ENCODE measurements at regions not wholly inside any gene's neighbourhood (a gene's known extent, or its start where the extent isn't known, plus 50 kb on each side); places are given as distances from the start of the nearest gene placed in this dataset.
"Not testable (repeated sequence)": the region's sequence is repeated elsewhere in the genome, so short reads cannot be mapped to it uniquely, and the experiment has no call there.

DNA sequence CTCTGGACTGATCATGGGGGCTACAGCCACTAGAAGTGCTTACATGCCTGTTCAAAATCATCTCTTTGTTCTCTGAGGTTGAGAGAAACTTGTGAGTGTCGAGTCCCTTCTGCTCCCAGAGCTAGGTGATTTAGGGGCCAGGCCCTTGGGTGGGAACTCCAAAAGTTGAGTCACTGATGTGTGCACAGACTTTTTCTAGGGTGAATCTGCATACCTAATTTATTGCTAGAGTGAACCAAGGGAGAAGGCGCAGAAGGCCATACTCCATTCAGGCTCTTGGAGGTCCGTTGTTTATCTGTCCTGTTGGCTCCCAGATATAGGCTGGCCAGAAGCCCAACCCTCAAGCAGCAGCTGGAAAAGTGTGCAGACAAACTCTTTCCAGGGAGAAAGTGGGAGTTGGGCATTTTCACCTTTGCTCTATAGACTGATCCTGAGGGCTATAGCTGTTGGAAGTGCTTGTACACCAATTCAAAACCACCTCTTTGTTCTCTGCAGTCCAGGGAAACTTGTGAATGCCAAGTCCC, 80.8 kb upstream of the ARX start:
- no peak overlapping the region for H3K4me3 ChIP-seq (ENCODE audit: low read depth, low read length)
- TF ChIP-seq, protein P1, sequence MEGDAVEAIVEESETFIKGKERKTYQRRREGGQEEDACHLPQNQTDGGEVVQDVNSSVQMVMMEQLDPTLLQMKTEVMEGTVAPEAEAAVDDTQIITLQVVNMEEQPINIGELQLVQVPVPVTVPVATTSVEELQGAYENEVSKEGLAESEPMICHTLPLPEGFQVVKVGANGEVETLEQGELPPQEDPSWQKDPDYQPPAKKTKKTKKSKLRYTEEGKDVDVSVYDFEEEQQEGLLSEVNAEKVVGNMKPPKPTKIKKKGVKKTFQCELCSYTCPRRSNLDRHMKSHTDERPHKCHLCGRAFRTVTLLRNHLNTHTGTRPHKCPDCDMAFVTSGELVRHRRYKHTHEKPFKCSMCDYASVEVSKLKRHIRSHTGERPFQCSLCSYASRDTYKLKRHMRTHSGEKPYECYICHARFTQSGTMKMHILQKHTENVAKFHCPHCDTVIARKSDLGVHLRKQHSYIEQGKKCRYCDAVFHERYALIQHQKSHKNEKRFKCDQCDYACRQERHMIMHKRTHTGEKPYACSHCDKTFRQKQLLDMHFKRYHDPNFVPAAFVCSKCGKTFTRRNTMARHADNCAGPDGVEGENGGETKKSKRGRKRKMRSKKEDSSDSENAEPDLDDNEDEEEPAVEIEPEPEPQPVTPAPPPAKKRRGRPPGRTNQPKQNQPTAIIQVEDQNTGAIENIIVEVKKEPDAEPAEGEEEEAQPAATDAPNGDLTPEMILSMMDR (IDR thresholded peaks at IDR 0.05; ENCODE audit: low read depth, low read length, missing control alignments), result no peak
- DNase-seq (ENCODE audit: low read depth), result no peak

DNA sequence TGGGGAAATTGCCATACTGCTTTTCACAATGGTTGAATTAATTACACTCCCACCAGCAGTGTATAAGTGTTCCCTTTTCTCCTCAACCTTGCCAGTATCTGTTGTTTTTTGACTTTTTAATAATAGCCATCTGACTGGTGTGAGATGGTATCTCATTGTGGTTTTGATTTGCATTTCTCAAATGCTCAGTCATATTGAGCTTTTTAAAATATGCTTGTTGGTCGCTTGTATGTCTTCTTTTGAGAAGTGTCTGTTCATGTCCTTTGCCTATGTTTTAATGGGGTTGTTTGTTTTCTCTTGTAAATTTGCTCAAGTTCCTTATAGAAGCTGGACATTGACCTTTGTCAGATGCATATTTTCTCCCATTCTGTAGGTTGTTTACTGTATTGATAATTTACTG, 75.4 kb upstream of the ARX start:
- not testable (repeated sequence) for H3K4me3 ChIP-seq (ENCODE audit: low read depth, low read length); DNase-seq (ENCODE audit: low read depth)

DNA sequence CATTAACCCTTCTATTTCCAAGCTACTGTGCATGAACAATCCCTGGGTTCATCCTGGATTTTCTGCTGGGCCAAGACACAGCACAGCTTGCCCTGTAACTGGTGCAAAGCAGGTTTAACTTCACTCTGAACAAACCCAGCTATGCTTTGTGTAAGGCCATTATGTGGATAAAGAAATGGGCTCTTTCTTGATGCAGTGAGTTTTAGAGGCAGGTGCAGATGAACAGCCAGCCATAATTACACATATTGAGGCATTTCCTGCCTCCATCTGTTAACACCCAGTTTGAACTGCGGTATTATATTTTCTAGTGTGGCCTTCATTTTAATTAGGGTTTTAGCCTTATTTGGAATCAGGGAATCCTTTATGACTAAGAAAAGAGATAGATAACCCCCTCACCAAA, 68.7 kb upstream of the ARX start:
- no peak overlapping the region for H3K4me3 ChIP-seq (ENCODE audit: low read depth, low read length)
- no peak for DNase-seq (ENCODE audit: low read depth)
- TF ChIP-seq, protein P1 (IDR thresholded peaks at IDR 0.05; ENCODE audit: low read depth, low read length, missing control alignments), result no peak

DNA sequence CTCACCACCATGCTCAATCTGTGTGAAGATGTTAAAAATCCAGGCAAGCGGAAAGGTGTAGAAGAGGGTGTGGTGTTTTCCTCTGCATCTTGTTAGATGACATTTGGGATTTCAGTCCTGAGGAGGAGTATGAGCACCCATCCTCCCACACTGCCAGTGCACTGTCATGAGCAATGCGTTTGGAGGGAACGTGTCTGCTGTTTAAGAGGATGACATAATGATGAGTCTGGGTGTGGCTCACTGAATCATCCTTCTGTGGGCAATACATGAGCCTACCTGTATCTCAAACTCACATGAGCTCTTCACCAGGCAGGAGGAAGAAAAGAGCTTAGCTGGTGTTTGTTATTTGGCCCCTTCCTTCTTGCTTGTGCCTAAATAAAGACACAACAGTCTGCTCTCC, 67.9 kb upstream of the ARX start:
- TF ChIP-seq, protein P1 (IDR thresholded peaks at IDR 0.05; ENCODE audit: low read depth, low read length, missing control alignments), result no peak
- H3K4me3 ChIP-seq (ENCODE audit: low read depth, low read length), result no peak overlapping the region
- DNase-seq (ENCODE audit: low read depth), result no peak

DNA sequence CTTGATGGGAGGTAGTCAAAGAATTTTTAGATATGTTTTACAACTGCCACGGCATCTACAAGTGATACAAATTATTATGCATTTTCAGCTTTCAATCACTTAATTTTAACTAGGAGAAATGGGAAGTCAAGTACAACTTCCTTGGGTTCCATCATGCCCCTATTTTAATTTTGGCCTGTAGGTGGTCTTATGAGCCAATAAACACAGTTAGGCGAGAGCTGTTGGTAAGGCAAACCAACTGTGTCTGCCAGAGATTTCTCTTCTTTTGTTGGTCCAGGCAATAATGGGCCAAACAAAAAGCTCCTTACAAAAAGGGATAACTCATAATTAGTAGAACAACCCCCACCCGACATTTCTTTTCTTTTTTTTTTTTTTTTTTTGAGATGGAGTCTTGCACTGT, 63.3 kb upstream of the ARX start:
- H3K4me3 ChIP-seq (ENCODE audit: low read depth, low read length), result no peak overlapping the region
- no peak for DNase-seq (ENCODE audit: low read depth)
- TF ChIP-seq, protein P1 (IDR thresholded peaks at IDR 0.05; ENCODE audit: low read depth, low read length, missing control alignments), result no peak

DNA sequence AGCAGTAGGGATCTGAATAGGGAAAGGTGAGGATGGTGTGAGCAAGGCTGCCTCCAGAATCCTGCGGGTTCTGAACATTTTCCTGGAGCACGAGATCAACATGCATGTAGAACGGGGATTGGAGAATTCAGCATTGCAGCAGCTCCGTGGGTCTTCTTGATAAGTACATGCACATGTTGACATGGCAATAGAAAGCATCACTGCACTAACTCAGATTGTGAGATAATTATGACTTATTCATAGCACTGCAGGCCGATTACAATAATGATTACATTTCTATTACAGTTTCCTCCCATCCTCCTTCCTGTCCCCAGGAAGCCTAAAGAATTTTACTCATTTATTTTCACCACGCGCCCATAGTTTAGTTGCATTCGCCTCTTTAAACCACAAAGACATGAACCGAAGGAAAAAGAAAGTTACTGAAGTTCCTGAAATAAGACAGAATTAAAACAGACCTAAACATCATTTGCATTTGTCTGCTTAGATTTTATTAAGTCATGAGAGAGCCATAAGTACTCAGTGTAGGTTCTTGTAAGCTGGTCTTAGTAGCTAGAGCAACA, 61.3 kb upstream of the ARX start:
- TF ChIP-seq, protein P1 (IDR thresholded peaks at IDR 0.05; ENCODE audit: low read depth, low read length, missing control alignments), result no peak
- no peak overlapping the region for H3K4me3 ChIP-seq (ENCODE audit: low read depth, low read length)
- no peak for DNase-seq (ENCODE audit: low read depth)

DNA sequence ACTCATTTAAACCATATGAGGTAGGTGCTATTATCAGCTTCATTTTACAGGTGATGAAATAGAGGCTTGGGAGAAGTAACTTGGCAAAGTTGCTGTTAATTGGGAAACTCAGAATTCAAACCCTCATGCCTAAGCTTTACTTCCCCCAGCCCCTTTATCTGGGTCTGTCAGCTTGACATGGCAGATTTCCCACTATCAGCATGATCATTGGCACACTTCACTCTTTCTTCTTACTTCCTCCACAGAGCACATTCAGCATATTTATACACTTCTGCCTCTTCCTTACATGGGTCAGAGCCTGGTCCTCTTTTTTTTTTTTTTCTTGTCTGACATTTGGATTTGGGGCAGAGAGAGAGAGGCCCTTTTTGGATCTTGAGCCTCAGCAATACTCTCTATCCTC, 56.5 kb upstream of the ARX start:
- H3K4me3 ChIP-seq (ENCODE audit: low read depth, low read length), result no peak overlapping the region
- no peak for DNase-seq (ENCODE audit: low read depth)
- TF ChIP-seq, protein P1 (IDR thresholded peaks at IDR 0.05; ENCODE audit: low read depth, low read length, missing control alignments), result no peak

All from GM12864 (cell line).